H9 (cell line): ENCODE measurements at regions not wholly inside any gene's neighbourhood (a gene's known extent, or its start where the extent isn't known, plus 50 kb on each side); places are given as distances from the start of the nearest gene placed in this dataset.

Experiments used
- DNase-seq: peaks from one replicate; pipeline ENCODE4 v3.0.0-alpha.2; 2017
- H2AFZ ChIP-seq: one replicate; pipeline ENCODE4 v1.6.1; 2013; ENCODE audit warnings: mild to moderate bottlenecking, low read length, control low read depth, moderate library complexity
- H2AK5ac ChIP-seq: 2 replicates; pipeline ENCODE4 v1.6.1; 2013; ENCODE audit warnings: low read length, control low read depth, mixed read lengths; ENCODE audit not compliant: insufficient read length
- H2BK120ac ChIP-seq: one replicate; pipeline ENCODE4 v1.6.1; 2013; ENCODE audit warnings: low read depth, mild to moderate bottlenecking, low read length, control low read depth, inconsistent platforms; ENCODE audit not compliant: poor library complexity, severe bottlenecking
- H2BK12ac ChIP-seq: 2 replicates; pipeline ENCODE4 v1.6.1; 2013; ENCODE audit warnings: low read length, control low read depth, mixed read lengths, low read depth; ENCODE audit not compliant: insufficient read length
- H2BK15ac ChIP-seq: 2 replicates; pipeline ENCODE4 v1.6.1; 2013; ENCODE audit warnings: low read depth, low read length, control low read depth
- H2BK20ac ChIP-seq: one replicate; pipeline ENCODE4 v1.6.1; 2013; ENCODE audit warnings: low read depth, mild to moderate bottlenecking, low read length, control low read depth, inconsistent platforms; ENCODE audit not compliant: poor library complexity, severe bottlenecking
- H2BK5ac ChIP-seq: 2 replicates; pipeline ENCODE4 v1.6.1; 2013; ENCODE audit warnings: low read length, control low read depth, mixed read lengths; ENCODE audit not compliant: insufficient read length
- H3K14ac ChIP-seq: 2 replicates; pipeline ENCODE4 v1.6.1; 2013; ENCODE audit warnings: low read length, control low read depth; ENCODE audit not compliant: insufficient read depth
- H3K18ac ChIP-seq: 2 replicates; pipeline ENCODE4 v1.6.1; 2013; ENCODE audit warnings: low read depth, mild to moderate bottlenecking, mixed read lengths, low read length, control low read depth; ENCODE audit not compliant: insufficient read length
- H3K23ac ChIP-seq: 2 replicates; pipeline ENCODE4 v1.6.1; 2013; ENCODE audit warnings: low read length, control low read depth, mixed read lengths, low read depth; ENCODE audit not compliant: insufficient read length
- H3K23me2 ChIP-seq: 2 replicates; pipeline ENCODE4 v1.6.1; 2013; ENCODE audit warnings: low read depth, mild to moderate bottlenecking, mixed read lengths, low read length, control low read depth; ENCODE audit not compliant: insufficient read length, poor library complexity, severe bottlenecking
- H3K27ac ChIP-seq: 2 replicates; pipeline ENCODE4 v1.5.1; 2013; ENCODE audit warnings: low read length, control low read depth, mixed read lengths, low read depth; ENCODE audit not compliant: insufficient read length
- H3K27me3 ChIP-seq: 2 replicates; pipeline ENCODE4 v1.6.1; 2013; ENCODE audit warnings: low read length, control low read depth, inconsistent platforms; ENCODE audit not compliant: insufficient read depth
- H3K4ac ChIP-seq: 2 replicates; pipeline ENCODE4 v1.6.1; 2013; ENCODE audit warnings: low read depth, mild to moderate bottlenecking, control low read depth, inconsistent platforms, low read length, moderate library complexity
- H3K4me1 ChIP-seq: 2 replicates; pipeline ENCODE4 v1.6.1; 2013; ENCODE audit warnings: low read length, control low read depth, inconsistent platforms; ENCODE audit not compliant: insufficient read depth
- H3K4me2 ChIP-seq: 2 replicates; pipeline ENCODE4 v1.6.1; 2013; ENCODE audit warnings: low read length, control low read depth, mixed read lengths; ENCODE audit not compliant: insufficient read length, insufficient read depth
- H3K56ac ChIP-seq: 2 replicates; pipeline ENCODE4 v1.6.1; 2013; ENCODE audit warnings: low read depth, mild to moderate bottlenecking, mixed read lengths, low read length, control low read depth; ENCODE audit not compliant: insufficient read length
- H3K79me1 ChIP-seq: 2 replicates; pipeline ENCODE4 v1.6.1; 2013; ENCODE audit warnings: low read depth, mild to moderate bottlenecking, moderate library complexity, low read length, control low read depth, inconsistent platforms; ENCODE audit not compliant: insufficient read depth, poor library complexity, severe bottlenecking
- H3K79me2 ChIP-seq: 2 replicates; pipeline ENCODE4 v1.6.1; 2013; ENCODE audit warnings: low read length, control low read depth, inconsistent platforms; ENCODE audit not compliant: insufficient read depth
- H3K9ac ChIP-seq: 2 replicates; pipeline ENCODE4 v1.6.1; 2013; ENCODE audit warnings: low read length, control low read depth, mixed read lengths; ENCODE audit not compliant: insufficient read length; ENCODE audit errors: extremely low read depth
- H3K9me3 ChIP-seq: one replicate; pipeline ENCODE4 v1.6.1; 2013; ENCODE audit warnings: low read depth, low read length, inconsistent platforms; ENCODE audit not compliant: control insufficient read depth
- H3T11ph ChIP-seq: one replicate; pipeline ENCODE4 v1.6.1; 2013; ENCODE audit warnings: mild to moderate bottlenecking, low read length, control low read depth, inconsistent platforms
- H4K20me1 ChIP-seq: one replicate; pipeline ENCODE4 v1.6.1; 2013; ENCODE audit not compliant: control insufficient read depth, insufficient read length, insufficient read depth
- H4K5ac ChIP-seq: 2 replicates; pipeline ENCODE4 v1.6.1; 2013; ENCODE audit warnings: low read depth, mild to moderate bottlenecking, mixed read lengths, low read length, control low read depth; ENCODE audit not compliant: insufficient read length
- H4K8ac ChIP-seq: replicated peaks from 2 replicates; pipeline ENCODE4 v1.6.1; 2013; ENCODE audit warnings: low read length, control low read depth, mixed read lengths, low read depth; ENCODE audit not compliant: insufficient read length
- H4K91ac ChIP-seq: 2 replicates; pipeline ENCODE4 v1.6.1; 2013; ENCODE audit warnings: low read depth, mild to moderate bottlenecking, moderate library complexity, mixed read lengths, low read length, control low read depth; ENCODE audit not compliant: insufficient read length
- H3K27ac Mint-ChIP-seq, 3 experiments: 2 replicates in 2 of 3; 3 replicates in 1 of 3; pipeline ENCODE4 v1.8.0; 2020 to 2021; ENCODE audit warnings: mixed read lengths in 3 of 3, mild to moderate bottlenecking in 1 of 3, moderate library complexity in 1 of 3
- H3K27me3 Mint-ChIP-seq: 2 replicates; pipeline ENCODE4 v1.8.0; 2021; ENCODE audit warnings: low read depth, mild to moderate bottlenecking, moderate library complexity, mixed read lengths
- H3K36me3 Mint-ChIP-seq, 3 experiments: 2 replicates in 2 of 3; 3 replicates in 1 of 3; pipeline ENCODE4 v1.8.0; 2020 to 2021; ENCODE audit warnings: low read depth in 3 of 3, mixed read lengths in 3 of 3; ENCODE audit not compliant: insufficient read depth in 1 of 3
- H3K4me1 Mint-ChIP-seq, 2 experiments: 2 replicates each; pipeline ENCODE4 v1.8.0; 2020; ENCODE audit warnings: mixed read lengths in 2 of 2
- H3K4me3 Mint-ChIP-seq, 2 experiments: 2 replicates in 1 of 2; 3 replicates in 1 of 2; pipeline ENCODE4 v1.8.0; 2020 to 2021; ENCODE audit warnings: mild to moderate bottlenecking in 2 of 2, mixed read lengths in 2 of 2, moderate library complexity in 1 of 2
- H3K9me3 Mint-ChIP-seq, 2 experiments: 2 replicates in 1 of 2; 3 replicates in 1 of 2; pipeline ENCODE4 v1.8.0; 2020; ENCODE audit warnings: mild to moderate bottlenecking in 2 of 2, mixed read lengths in 2 of 2, moderate library complexity in 1 of 2
- CTCF ChIP-seq: fragments of 200-600 bp; sonication (generic); conservative IDR thresholded peaks from 3 replicates; pipeline ENCODE4 v1.8.0; 2021; ENCODE audit warnings: antibody characterized with exemption, mild to moderate bottlenecking
- WGBS: extraction: QIAGEN DNeasy Blood & Tissue Kit; methylation state at CpG from one replicate; pipeline ENCODE4 v1.1.7; 2013; ENCODE audit warnings: missing lambda C conversion rate, low lambda C conversion rate, mixed read lengths; ENCODE audit not compliant: insufficient read length; ENCODE audit errors: extremely low coverage; 5-methylcytosine and 5-hydroxymethylcytosine counted together

- H3K27me3 Mint-ChIP-seq: no peaks in the 10 kb centered on the region
- H2BK20ac ChIP-seq: no peak overlapping the region
- no peaks in the 10 kb centered on the region for H3K36me3 Mint-ChIP-seq
- H2AFZ ChIP-seq: no peak overlapping the region
- H3K56ac ChIP-seq: no peak overlapping the region
- no peak overlapping the region for H3K27ac ChIP-seq
- H3K18ac ChIP-seq: no peak overlapping the region
- H3K23ac ChIP-seq: no peak overlapping the region
- TF ChIP-seq CTCF: no peak
- no peak overlapping the region for H2BK120ac ChIP-seq
- H3K9me3 ChIP-seq: no peaks in the 10 kb centered on the region
- H3K14ac ChIP-seq: no peak overlapping the region
- H3K4me3 Mint-ChIP-seq: no peak overlapping the region
- H4K91ac ChIP-seq: no peak overlapping the region
- no peak for DNase-seq
- no peaks in the 10 kb centered on the region for H3K79me1 ChIP-seq
- H3K79me2 ChIP-seq: no peaks in the 10 kb centered on the region
- H2AK5ac ChIP-seq: no peak overlapping the region
- H4K5ac ChIP-seq: no peak overlapping the region
- no peak overlapping the region for H4K8ac ChIP-seq
- no peak overlapping the region for H3K9ac ChIP-seq
- H2BK15ac ChIP-seq: no peak overlapping the region
- H2BK5ac ChIP-seq: no peak overlapping the region
- H3K4me2 ChIP-seq: no peak overlapping the region
- H3K23me2 ChIP-seq: no peaks in the 10 kb centered on the region
- no peaks in the 10 kb centered on the region for H3K4me1 ChIP-seq
- H3K4me1 Mint-ChIP-seq: no peaks in the 10 kb centered on the region
- H3K4ac ChIP-seq: no peak overlapping the region
- no peaks in the 10 kb centered on the region for H3K27me3 ChIP-seq
- no CpG with 5 or more reads among the region's 1 CpG for WGBS
- no peaks in the 10 kb centered on the region for H4K20me1 ChIP-seq
- no peak overlapping the region for H3T11ph ChIP-seq
- no peaks in the 10 kb centered on the region; a peak in 1 of 5 replicates for H3K9me3 Mint-ChIP-seq
- no peak overlapping the region for H3K27ac Mint-ChIP-seq
- H2BK12ac ChIP-seq: no peak overlapping the region
Measured at GRCh38 chr7:114790521-114790920, 131.4 kb upstream of the MDFIC start.
